DOHH2 (cell line): ENCODE measurements at regions not wholly inside any gene's neighbourhood (a gene's known extent, or its start where the extent isn't known, plus 50 kb on each side); places are given as distances from the start of the nearest gene placed in this dataset.

ENCODE experiments used
- EZH2phosphoT487 ChIP-seq: fragments of 200-600 bp; sonication (generic); IDR thresholded peaks from 2 replicates; pipeline ENCODE4 v1.6.1; 2017; ENCODE audit warnings: borderline replicate concordance, mild to moderate bottlenecking, antibody characterized with exemption, low read length, moderate library complexity, mixed read lengths
- TF ChIP-seq, protein P1 (sequence below): fragments of 200-600 bp; sonication (generic); IDR thresholded peaks from one replicate; pipeline ENCODE4 v1.5.1; 2014; ENCODE audit warnings: antibody characterized with exemption, mild to moderate bottlenecking, low read depth, low read length; ENCODE audit not compliant: poor library complexity, severe bottlenecking

DNA sequence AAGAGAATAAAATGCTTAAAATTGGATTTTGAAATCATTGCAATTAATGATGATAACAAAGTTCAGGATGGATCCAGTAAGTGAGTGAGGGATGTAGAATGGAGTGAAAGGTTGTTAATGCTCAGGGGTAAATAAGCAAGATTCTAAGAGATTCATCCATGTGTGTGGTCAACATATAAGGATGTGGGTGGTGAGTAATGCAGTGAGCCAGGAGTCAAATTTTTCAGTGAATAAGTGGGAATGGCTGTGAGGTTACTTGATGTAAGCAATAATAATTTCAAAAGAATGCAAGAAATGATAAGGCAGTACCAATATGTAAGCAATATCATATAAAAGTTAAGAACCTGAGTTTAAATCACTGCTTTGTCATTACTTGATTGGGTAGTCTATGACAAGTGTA lies 207.5 kb upstream of the ADGRB3 start:
- TF ChIP-seq, protein P1, sequence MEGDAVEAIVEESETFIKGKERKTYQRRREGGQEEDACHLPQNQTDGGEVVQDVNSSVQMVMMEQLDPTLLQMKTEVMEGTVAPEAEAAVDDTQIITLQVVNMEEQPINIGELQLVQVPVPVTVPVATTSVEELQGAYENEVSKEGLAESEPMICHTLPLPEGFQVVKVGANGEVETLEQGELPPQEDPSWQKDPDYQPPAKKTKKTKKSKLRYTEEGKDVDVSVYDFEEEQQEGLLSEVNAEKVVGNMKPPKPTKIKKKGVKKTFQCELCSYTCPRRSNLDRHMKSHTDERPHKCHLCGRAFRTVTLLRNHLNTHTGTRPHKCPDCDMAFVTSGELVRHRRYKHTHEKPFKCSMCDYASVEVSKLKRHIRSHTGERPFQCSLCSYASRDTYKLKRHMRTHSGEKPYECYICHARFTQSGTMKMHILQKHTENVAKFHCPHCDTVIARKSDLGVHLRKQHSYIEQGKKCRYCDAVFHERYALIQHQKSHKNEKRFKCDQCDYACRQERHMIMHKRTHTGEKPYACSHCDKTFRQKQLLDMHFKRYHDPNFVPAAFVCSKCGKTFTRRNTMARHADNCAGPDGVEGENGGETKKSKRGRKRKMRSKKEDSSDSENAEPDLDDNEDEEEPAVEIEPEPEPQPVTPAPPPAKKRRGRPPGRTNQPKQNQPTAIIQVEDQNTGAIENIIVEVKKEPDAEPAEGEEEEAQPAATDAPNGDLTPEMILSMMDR, result no peak
- no peak for TF ChIP-seq EZH2phosphoT487
